ENCODE measurements at regions not wholly inside any gene's neighbourhood (a gene's known extent, or its start where the extent isn't known, plus 50 kb on each side); places are given as distances from the start of the nearest gene placed in this dataset.

DNA sequence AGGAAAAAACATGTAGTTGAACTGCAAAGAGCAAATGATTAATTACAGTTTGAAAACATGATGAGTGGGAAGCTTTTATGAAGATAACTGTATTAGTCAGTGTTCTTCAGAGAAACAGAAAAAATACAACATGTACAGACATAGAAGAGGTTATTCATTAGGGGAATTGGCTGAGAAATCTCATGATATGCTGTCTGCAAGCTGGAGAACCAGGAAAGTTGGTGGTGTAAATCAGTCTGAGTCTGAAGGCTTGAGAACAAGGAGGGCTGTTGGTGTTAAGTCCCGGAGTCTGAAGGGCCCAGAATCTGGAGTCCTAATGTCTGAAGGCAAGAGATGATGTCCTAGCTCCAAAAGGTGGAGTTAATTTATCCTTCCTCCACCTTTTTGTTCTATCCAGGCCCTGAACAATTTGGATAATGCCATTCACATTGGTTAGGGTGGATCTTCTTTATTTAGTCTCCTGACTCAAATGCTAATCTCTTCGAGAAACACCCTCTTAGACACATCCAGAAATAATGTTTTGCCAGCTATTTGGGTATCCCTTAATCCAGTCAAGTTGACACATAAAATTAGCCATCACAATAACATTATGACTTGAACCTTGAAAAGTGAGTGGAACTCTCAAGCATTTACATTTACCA is 672.9 kb upstream of the PTBP2 start:
- no peak for DNase-seq (ENCODE audit: low spot score)
- TF ChIP-seq, protein P1, sequence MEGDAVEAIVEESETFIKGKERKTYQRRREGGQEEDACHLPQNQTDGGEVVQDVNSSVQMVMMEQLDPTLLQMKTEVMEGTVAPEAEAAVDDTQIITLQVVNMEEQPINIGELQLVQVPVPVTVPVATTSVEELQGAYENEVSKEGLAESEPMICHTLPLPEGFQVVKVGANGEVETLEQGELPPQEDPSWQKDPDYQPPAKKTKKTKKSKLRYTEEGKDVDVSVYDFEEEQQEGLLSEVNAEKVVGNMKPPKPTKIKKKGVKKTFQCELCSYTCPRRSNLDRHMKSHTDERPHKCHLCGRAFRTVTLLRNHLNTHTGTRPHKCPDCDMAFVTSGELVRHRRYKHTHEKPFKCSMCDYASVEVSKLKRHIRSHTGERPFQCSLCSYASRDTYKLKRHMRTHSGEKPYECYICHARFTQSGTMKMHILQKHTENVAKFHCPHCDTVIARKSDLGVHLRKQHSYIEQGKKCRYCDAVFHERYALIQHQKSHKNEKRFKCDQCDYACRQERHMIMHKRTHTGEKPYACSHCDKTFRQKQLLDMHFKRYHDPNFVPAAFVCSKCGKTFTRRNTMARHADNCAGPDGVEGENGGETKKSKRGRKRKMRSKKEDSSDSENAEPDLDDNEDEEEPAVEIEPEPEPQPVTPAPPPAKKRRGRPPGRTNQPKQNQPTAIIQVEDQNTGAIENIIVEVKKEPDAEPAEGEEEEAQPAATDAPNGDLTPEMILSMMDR (IDR thresholded peaks at IDR 0.05), result no peak
- Histone ChIP-seq H3K27ac (no peak overlapping the region), H3K4me3 (no peak overlapping the region)

DNA sequence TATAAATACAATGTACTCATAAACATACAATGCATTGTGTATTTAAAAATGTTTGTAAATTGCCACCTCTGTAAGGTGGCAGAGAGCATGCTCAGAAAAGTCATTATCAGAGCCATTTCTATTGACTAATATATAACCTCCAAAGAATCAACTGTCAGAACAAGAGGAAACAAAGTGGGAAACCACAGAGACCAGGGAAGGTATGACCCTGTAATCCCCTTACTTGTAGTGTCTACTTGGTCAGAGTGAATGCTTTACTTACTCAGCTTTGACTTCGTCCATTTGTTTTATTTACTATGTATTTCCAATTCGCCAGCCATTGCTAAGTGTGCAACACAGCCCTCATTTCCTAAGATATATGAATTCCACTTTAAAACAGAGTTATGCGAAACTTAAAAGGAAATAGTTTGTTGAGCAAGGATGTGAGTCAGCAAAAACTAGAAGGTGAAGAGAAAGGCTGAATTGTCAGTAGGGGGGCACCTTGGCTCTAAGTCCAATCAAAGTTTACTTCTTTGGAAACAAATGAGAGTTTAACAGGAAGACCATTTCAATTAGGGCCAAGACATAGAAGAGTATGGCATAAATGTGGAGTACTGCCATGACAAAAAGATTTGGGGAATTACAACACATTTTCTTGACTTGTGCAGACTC is 671.7 kb upstream of the PTBP2 start:
- Histone ChIP-seq H3K27ac (no peak overlapping the region), H3K4me3 (no peak overlapping the region)
- TF ChIP-seq, protein P1 (IDR thresholded peaks at IDR 0.05), result no peak
- no peak for DNase-seq (ENCODE audit: low spot score)

DNA sequence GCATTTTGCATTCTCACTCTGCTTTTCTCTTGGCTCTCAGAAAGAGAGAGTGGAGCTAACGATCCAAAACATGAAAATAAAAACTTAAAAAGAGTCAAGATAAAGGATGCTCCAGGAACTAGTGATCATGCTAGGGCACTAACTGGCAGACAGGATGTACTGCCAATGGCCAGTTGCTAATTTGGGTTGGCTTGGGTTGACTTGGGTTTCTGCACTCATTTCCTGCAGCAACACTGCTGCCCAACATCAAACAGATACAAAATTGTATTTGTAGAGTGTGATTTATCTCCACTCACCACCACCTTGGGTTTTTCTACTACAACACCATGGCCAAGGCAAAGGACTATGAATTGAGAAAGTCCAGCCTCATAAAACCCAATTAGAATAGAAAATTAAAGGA is 662.3 kb upstream of the PTBP2 start:
- Histone ChIP-seq H3K27ac (no peak overlapping the region), H3K4me3 (no peak overlapping the region)
- TF ChIP-seq, protein P1 (IDR thresholded peaks at IDR 0.05), result no peak
- no peak for DNase-seq (ENCODE audit: low spot score)

DNA sequence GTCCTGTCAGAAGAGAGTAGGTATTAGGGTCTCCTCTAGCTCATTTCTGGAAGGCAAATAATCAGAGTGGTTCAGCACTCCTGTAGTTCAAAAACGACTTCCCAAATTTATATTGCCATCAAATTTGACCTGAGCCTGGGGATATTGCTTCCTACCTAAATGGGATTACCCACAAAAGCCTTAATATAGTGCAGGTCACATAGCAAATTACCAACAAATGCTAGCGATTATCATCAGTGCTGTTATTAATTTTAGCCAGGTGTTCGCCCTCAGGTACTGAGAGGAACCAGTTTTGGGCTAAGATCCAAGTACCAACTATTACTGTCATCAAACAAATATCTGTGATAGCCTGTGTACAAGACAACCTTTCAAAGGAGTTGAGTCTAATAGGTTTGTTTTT is 661.8 kb upstream of the PTBP2 start:
- no peak overlapping the region for H3K27ac ChIP-seq
- TF ChIP-seq, protein P1 (IDR thresholded peaks at IDR 0.05), result no peak
- H3K4me3 ChIP-seq, result no peak overlapping the region
- no peak for DNase-seq (ENCODE audit: low spot score)

DNA sequence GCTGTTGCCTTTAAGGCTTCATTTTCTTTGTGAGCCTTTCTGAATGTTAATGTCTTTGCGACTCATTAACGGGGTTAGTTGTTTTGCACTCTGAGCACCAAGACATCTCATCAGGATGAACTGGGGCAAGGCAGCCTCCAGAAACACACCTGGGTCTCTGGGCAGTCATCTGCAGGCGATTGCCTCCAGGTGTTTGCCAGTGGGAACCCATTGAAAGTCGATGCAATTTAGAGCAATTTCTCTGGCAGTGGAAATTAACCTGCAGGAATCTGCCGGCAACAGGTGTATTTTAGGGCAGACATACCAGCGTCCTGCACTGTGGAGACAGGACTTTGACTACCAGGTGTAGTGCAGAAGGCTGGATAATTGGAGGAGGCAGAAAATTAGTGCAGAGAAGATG is 661.0 kb upstream of the PTBP2 start:
- Histone ChIP-seq H3K27ac (no peak overlapping the region), H3K4me3 (no peak overlapping the region)
- no peak for DNase-seq (ENCODE audit: low spot score)
- TF ChIP-seq, protein P1 (IDR thresholded peaks at IDR 0.05), result no peak

DNA sequence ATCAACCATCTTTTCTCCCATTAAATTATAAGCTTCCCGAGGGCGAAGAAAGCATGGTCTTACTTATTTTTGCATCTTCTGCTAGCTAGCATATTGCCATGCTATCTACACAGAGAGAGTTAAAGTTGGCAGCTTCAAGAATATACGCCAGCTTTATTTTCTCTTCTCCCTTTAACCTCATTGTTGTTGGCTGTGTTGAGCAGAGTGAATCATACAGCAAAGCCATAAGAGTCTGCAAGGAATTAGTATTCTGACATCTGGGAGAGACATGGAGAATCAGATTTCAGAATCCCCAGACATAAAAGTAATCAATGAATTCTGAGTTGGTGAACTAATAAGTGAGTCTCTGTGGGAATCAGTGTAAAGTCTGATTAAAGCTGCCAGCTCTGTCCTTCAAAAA is 649.6 kb upstream of the PTBP2 start:
- TF ChIP-seq, protein P1 (IDR thresholded peaks at IDR 0.05), result no peak
- Histone ChIP-seq H3K27ac (no peak overlapping the region), H3K4me3 (no peak overlapping the region)
- no peak for DNase-seq (ENCODE audit: low spot score)

DNA sequence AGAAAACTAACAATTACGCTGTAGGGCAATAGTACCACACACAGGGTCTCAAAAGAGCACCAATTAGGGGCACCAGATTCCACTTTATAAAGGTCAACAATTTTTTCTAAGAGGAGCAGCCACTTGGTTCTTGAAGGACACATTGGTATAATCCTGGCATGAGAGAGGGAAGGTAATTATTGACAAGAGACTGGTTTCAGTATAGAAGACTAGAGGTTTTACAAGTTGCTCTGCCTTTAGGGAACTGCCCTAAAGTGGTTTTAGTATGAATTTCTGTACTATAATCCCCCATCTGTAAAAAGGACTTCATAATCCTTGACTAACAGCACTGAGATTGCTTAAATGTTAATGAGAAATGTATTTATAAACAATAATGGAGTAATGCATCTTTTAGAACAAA is 648.5 kb upstream of the PTBP2 start:
- no peak overlapping the region for H3K4me3 ChIP-seq
- no peak for DNase-seq (ENCODE audit: low spot score)
- no peak overlapping the region for H3K27ac ChIP-seq
- TF ChIP-seq, protein P1 (IDR thresholded peaks at IDR 0.05), result no peak
